Myocyte (in vitro differentiated cells): ENCODE measurements at regions not wholly inside any gene's neighbourhood (a gene's known extent, or its start where the extent isn't known, plus 50 kb on each side); places are given as distances from the start of the nearest gene placed in this dataset.

Experiments used
- DNase-seq: peaks from one replicate; pipeline ENCODE4 v3.0.0-alpha.2; 2012; ENCODE audit warnings: low read depth

DNA sequence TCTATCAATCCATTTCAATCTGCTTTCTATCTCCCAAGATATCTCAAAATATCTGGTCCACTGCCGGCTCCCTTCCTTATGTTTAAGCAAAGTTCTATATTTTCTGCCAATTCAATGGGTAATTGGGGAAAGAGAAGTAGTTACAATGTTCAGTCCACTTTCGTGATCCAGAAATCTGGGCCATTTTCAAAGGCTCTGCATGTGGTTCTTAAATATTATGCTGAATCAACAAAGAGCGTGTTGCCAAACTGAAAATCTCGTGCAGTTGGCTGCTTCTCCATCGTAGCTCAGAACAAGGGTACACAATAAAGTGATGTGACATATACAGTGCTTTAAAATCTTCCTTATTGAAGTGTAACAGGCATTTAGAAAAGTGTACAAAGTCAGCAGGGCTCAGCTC, 863.1 kb downstream of the RNF144A start:
- no peak for DNase-seq

DNA sequence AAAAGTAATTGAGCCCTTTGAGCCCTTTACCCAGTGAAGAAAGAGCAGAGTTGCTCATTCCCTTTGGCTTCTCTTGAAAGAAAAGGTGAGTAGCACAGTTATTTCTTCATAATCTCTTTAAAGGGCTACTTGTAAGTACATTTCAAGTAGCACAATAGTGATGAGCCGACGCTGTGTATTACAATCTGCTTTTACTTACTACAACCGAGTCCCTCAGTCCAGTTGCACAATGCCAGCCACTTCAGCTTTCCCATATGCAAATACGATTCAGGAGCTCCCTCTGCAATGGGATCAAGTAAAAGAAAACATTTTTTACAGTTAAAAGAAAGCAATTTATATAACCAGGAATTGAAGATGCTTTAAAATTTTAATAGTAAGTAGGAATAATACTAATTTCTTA, 868.5 kb downstream of the RNF144A start:
- no peak for DNase-seq

DNA sequence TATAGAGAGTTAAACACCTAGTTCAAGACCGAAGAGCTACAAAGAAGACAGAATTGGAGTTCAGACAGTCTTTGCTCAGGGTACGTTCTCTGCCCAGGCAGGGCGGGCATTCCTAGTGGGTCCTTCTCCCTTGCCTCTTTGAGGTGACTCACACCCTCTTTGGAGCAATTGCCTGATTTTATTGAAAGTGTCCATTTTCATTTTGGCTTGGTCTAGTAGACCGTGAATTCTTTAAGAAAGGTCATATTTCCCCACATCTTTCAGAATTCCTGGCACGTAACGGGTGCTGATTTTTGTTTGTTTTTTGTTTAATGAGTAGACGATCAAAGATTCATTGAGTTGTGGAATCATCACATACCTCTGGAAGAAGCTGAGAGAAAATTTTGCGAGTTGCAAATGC, 871.5 kb downstream of the RNF144A start:
- no peak for DNase-seq

DNA sequence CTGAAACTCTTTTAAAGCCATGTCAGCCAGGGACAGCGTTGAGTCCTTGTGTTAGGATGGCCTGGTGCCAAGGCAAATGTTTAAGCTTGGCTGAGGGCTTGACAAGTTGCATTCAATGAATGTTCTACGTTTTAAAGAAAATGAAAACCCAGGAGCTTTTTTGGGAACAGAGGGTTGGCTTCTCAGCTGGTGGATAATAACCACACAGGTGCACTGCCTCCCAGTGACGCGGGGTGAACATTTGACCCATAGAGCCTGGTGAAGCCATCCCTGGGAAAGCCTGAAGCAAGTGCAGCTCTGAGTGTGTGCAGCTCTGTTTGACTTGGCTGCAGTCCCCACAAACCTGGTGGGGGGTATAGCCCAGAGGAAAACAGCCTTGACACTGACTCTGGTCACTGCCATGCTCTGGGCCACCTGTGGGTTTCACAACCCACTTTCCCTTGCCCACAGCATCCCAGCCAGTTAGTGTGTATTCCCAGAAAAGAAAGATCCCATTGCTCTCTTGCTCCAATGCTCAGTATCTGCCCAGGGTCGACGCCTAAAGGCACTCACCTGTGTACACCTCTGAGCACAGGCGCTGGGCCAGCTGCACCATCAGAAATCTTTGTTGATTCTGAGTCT, 874.9 kb downstream of the RNF144A start:
- DNase-seq, result no peak

DNA sequence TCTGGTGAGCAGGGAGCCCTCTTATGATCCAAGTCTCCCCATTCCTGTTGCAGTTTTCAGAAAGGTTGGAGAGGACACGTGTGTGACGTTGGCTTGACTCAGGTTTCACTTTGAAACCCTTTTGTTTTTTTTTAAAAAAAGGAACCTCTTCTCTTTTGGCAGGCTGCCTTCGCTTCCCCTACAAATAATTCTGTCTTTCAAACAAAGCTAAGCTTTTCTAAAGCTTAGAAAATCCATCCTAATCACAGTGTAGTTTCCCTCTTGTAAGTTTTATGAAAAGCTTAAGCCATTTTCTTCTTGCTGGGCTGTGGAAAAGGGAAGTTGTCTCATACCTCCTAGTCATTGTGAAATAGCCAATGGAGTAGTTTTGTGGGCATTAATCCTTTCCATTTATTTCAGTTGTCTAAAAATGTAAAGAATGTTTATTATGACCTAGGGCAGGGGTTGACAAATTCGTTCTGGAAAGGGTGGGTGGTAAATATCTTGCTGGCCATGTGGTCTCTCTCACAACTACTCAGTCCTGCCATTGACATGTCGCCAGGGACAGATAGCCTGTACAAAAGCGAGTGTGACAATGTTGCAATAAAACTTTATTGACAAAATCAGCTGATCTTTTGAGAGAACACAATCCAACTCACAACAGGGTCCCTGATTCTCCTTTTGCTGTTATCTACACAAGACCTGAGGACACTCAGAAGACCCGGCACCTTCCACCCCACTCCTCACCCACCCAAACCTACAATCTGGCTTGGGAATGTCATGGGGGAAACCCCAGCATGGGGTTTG, 878.8 kb downstream of the RNF144A start:
- no peak for DNase-seq

DNA sequence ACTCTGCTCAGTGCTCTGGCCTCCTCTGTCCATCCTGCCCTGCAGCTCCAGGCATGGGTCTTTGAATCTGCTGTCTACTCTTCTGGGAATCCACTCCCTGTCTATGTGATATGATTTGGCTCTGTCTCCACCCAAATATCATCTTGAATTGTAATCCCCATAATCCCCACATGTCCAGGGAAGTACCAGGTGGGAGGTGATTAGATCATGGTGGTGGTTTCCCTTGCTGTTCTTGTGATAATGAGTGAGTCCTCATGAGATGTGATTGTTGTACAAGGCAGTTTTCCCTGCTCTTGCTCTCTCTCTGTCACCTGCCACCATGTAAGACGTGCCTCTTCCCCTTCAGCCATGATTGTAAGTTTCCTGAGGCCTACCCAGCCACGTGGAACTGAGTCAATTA, 881.8 kb upstream of the ID2 start:
- no peak for DNase-seq

DNA sequence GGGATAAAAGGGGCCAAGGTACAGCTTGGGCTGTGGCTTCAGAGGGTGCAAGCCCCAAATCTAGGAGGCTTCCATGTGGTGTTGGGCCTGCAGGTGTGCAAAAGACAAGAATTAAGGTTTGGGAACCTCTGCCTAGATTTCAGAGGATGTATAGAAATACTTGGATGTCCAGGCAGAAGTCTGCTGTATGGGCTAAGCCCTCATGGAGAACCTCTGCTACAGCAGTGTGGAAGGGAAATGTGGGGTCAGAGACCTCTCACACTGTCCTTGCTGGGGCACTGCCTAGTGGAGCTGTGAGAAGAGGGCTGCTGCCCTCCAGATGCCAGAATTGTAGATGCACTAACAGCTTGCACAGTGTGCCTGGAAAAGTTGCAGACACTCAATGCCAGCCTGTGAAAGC, 880.6 kb upstream of the ID2 start:
- no peak for DNase-seq

DNA sequence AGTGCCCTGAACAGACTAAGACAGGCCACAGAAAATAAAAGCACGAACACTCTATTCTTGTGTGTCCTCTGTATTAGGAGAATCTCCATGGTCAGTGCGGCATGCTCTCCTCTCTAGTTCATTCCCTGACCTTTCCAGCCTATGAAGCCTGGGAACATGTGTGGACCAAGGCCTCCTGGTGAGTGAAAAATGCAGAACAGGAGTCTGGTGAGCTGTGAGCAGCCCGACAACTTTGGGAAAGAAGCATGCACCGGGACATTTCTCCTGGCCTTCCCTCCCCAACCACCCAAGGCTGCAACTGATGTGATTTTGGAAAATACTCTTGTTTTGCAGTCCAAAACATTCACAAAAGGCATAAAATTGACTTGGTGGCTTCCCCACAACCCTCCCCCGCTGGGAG, 878.3 kb upstream of the ID2 start:
- no peak for DNase-seq

DNA sequence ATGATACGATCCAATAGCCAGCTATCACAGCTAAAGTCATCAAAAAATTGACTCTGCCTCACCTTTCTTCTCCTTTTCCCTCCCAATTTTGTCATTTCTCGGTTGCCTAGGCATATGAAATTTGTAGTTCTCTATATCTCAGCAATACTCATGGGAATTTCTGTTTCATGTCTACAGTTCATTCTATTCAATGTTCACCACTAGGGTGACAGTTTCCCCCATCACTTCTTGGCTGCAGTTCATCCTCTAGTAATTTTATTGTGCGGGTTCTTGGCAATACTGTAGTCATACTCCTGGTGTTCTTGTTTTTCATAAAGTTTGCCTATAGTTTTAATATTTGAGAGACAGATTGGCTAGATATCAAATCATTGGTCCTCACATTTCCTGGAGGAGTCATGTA, 872.2 kb upstream of the ID2 start:
- DNase-seq, result no peak

DNA sequence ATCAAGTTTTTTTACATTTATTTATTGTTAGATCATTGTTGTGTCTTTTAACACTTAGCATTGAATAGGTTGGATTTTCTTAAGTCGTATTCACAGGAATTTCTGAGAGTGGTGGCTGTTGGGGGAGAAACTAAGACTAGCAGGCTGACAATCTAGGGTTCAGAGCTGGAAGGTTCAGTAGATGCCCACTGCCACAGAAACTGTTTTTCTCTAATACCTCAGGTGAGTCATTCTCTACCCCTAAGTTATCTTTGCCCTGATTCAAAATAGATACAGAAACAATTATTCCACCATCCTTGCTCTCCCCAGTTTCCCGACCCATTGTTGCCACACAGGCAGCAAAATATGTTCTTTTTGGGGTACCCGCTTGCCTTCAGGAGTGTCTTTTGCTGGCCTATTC, 870.8 kb upstream of the ID2 start:
- no peak for DNase-seq

DNA sequence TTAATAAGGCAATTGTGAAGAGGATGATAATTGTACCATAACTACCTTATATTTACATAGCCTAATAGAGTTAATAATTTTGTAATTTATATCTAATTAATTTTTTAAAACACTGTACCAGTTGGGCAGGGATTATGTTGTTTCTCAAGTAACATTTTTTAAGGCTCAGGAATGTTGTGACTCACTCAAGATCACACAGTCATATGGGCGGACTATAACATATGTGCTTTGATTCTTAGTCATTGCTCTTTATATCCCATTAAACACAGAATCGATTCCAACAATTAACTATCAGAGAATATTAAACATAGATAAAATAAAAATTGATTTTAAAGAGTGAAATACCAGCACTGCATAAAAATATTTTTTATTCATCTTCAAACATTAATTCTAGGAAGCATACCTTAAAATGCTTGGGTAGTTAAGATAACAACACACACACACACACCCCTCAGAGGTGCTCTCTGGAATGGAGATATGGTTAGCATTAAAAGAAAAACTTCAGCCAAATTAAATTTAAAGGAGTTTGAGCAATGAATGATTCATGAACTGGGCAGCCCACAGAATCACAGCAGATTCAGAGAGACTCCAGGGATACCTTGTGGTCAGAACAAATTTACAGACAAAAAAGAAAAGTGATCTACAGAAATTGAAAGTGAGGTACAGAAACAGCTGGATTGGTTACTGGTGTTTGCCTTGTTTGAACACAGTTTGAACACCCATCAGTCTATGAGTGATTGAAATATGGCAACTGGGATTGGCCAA, 869.4 kb upstream of the ID2 start:
- DNase-seq, result peak; percentile 31

DNA sequence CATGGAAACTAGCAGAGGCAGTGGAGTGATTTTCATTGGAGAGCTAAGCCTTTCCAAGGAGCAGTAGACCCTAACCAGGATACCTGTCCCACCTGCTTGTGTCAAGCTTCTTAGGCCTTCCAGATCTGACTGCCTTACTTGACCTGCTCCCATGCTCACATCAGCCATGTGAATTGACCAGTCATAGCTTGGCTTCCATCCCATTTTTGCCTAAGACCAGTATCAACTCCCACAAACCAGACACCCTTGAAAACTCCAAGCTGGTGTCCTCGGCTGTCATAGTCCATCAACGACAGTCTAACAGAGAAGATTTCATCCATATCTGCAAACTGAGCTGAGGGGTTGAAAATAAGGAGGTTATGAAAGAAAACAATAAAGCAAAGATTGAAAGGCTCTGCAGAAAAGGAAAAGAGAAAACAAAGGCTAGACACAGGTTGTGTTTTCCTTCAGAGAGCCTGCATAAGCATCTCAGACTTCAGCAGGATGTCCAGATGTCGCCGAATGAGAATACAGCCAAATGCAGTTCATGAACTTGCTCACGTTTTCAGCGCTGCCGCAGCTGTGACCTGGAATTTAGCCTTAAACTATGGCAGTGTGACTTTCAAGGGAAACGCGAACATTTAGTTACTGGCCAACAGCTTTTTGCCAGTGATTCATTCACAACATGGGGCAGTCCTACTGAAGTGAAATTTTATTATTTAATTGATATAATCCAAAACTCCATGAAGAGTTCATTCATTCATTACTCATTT, 868.1 kb upstream of the ID2 start:
- no peak for DNase-seq

DNA sequence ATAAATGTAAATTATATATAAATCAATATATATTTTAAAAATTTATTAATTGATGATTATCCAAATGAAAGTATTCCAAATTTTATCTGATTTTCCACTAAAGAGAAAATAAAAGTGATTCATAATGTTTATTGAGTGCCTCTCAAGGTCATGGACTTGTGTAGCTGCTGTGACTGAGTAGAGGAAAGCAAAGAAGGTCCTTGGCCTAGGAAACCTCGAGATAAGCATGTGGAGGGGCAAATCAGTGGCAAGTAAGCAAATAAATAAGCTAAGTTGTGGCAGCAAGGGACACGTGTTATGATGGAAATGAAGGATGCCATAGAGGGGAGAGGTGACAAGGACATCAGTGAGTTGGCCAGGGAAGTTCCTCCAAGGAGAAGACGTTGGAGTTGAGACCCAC, 866.1 kb upstream of the ID2 start:
- DNase-seq, result no peak

DNA sequence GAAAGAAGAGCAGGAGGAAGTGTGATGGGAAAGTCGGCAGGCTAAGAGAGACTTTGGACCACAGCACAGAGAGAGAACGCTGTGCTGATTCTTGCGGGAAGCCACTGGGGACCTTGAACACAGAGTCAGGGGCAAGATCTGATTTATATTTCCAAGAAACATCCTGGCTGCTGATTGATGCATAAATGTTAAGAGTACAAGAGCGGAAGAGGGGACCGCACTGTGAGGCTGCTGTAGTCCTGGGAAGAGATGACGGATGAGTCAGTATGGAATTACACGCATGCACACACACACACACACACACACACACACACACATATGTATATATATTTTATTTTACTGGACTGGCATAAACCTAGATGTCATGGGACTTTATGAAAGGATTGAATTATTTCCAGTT, 865.6 kb upstream of the ID2 start:
- no peak for DNase-seq

DNA sequence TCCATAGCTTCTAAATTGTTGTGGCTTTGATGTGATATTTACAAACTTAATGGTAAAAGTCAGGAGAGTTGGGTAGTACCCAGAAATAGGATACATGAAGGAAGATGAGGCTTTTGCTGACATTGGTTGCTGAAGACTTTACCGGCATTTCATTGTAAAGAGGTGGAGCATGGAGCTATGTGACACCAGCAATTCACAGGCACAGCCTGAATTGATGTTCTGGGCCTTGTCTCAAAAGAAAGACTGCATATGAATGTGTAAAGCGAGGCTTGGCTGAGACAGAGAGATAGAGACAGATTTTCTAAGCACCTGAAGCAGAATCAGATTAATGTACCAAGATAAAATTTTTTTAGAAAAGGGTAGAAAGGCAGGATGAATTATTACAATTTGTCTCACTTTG, 864.9 kb upstream of the ID2 start:
- DNase-seq, result no peak

DNA sequence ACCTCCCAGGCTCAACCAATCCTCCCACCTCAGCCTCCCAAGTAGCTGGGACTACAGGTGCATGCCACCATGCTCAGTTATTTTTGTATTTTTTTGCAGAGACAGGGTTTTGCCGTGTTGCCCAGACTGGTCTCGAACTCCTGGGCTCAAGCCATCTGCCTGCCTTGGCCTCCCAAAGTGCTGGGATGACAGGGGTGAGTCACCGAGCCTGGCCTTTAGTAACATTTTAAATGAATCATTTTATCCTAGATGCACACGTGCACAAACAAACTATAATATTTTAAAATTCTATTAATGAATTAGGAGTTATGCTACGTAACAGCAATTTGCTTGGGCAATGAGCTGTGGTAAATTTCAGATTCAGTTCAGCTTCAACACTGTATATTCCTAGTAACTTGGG, 862.5 kb upstream of the ID2 start:
- no peak for DNase-seq

DNA sequence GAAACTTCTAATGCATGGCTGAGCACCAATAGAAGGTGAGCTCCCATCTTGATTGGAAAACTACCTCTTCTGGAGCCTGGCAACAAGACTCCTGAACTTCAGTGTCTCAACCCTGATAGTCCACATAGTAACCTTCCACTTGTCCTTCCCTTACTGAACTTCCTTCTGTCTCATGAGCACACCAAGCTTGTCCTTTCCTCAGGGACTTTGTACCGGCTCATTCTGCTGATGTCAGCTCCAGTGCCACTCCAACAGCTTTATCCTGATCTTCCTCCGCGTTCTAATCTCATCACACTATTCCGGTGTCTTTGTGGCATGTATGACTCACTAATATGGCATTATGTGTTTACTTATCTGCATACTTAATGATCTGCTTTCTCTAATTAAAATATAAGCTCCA, 862.0 kb upstream of the ID2 start:
- DNase-seq, result no peak

DNA sequence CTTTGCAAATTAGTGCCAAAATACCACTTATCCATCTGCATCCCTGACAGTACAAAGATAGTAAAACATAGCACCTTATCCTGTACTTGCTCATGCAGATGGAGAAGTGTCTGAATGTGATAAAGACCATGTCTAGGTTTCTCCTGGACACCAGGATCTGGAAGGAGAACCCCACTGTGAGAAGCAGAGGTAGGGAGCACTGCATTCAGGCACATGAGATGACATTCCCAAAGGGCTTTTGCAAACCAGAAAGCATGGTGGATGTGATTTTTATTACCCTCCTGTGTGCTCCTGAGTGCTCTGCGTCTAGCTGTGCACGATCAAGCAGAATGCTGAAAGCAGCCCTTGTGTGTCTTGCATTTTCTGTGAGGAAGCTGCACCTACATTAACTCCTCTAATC, 857.6 kb upstream of the ID2 start:
- DNase-seq, result no peak

DNA sequence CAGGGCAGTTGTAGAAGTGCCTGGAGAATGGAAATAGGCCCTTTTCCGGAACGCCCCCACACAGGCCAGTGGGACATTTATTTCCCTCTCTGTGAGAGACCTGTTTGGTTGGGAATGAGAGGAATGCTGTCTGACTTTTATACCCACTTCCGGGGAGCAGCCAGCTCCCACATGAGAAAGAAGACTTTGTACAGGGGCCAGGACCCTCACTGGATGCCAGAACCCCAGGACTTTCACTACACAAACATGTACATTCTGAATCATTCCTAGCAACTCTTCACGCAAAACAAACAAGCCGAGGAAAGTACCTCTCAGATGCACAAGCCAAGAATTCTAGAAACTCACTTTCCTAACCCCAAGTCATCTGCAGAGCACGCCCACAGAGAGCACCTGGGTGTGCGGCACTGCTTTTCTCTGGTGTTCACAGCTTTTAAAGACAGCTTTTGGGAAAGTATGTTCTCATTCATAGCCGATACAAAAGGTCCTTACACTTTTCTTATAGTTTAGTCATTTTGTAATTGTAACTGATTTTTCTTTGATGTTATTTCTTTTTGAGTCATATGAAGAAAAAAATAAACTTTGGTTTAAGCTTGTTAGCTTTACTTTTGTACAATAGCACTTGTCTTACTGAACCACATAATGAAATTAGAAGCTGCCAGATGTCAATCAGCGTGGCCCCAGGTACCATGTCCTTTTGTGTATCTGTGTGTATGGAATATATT, 856.1 kb upstream of the ID2 start:
- DNase-seq, result peak; percentile 24

DNA sequence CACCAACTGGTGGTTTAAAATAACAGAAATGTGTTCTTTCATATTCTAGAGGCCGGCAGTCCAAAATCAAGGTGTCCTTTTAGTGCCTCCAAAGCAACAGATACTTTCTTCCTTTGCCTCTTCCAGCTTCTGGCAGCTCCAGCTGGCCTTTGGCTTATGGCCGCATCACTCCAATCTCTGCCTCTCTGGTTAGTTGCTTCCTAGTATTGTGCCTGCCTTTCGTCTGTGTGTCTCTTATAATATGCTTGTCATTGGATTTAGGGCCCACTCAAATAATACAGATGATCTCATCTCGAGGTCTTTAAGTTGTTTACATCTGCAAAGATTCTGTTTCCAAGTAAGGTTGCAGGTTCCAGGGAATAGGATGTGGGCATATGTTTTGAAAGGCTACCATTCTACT, 855.2 kb upstream of the ID2 start:
- DNase-seq, result no peak

DNA sequence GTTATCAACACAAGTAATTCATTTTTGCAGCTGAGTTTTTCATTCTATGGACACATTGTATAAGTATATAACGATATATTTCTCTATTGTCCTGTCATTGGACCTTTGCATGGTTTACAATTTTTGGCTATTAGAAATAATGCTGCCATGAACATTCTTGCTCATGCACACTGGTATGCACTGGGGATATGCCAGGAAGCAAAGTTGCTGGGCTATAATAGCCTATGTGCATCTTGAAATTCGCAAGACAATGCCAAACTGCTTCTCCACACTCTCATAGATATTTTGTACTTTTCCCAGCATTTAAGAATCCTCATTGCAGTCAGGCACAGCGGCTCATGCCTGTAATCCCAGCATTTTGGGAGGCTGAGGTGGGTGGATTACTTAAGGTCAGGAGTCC, 852.6 kb upstream of the ID2 start:
- DNase-seq, result no peak
